ENCODE measurements at regions not wholly inside any gene's neighbourhood (a gene's known extent, or its start where the extent isn't known, plus 50 kb on each side); places are given as distances from the start of the nearest gene placed in this dataset.
"Not testable (repeated sequence)": the region's sequence is repeated elsewhere in the genome, so short reads cannot be mapped to it uniquely, and the experiment has no call there.

DNA sequence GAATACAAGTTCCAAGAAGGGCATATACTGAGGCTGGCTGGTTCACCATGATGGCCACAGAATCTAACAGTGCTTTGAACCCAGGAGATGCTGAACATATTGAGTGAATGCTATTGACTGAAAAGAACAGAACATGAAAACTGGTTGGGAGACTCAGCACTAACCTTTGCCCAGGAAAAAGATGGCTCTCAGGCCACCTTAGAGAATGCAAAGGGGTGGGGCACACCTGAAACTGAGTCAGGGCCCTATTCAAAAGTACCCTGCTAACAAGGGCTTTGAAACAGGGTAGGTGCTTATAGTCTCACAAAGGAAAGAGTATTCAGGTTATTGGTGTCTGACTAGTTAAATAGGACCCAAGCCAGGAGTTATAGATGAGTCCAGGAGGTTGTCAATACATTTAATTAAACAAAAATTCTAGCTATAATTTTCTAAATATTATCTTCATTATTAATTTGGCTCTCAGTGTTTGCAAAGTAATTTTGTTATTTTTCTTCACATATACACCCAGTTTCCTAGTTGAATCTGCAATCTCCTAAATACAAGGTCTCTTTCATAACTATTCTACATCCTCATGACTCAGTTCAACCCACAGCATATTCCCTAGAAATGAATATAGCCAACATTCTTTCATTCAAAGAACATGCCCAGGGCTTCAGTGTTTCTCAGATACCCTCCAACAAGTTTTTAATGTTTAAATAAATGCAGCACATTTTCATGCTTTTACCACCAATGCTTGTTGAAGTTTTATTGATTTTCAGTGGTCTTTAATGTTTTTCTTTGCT is 144.2 kb upstream of the RAPGEF2 start:
- no peak for FAIRE-seq

- FAIRE-seq, result no peak
Measured at GRCh38 chr4:158962393-158962792, 140.5 kb upstream of the RAPGEF2 start.

DNA sequence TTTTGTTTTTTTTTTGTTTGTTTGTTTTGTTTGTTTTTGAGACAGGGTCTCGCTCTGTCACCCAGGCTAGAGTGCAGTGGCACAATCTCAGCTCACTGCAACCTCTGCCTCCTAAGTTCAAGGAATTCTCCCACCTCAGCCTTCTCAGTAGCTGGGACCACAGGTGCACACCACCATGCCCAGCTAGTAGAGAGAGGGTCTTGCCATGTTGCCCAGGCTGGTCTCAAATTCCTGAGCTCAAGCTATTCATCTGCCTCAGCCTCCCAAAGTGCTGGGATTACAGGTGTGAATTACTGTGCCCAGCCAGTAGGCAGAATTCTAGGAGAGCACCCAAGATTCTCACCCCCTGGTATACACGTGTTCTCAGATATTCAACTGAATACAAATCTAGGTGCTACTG is 139.6 kb upstream of the RAPGEF2 start:
- FAIRE-seq, result not testable (repeated sequence)

- FAIRE-seq, result no peak
Measured at GRCh38 chr4:158964114-158964727, 138.7 kb upstream of the RAPGEF2 start.

DNA sequence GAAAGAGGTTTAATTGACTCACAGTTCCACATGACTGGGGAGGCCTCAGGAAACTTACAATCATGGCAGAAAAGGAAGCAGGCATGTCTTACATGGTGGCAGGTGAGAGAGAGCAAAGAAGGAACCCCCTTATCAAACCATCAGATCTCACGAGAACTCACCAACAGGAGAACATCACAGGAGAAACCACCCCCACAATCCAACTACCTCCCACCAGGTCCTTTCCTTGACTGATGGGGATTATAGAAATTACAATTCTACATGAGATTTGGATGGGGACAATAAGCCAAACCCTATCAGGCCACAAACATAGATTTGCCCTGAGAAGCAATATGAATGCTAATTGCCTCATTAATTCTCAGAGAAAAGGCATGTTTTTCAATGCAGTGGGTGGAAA is 138.2 kb upstream of the RAPGEF2 start:
- FAIRE-seq, result no peak

DNA sequence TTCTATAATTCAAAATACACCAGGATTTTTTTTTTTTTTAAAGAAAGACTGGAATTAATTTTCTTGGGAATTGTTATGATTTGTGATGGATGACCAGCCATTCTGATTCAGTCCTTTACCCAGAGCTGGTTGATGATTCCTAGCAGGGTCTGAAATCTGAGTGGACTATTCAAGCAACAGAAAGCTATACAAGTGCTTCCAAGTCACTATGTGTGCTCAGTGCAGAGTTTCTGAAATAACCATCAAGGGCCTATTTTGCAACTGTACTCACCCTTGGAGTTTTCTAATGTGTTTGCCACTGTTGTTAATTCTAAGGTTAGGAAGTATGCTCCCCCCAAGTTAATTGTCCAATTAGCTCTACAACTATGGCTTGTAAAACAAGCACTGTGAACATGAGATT is 137.7 kb upstream of the RAPGEF2 start:
- FAIRE-seq, result no peak

- FAIRE-seq, result no peak
Measured at GRCh38 chr4:158966091-158966490, 136.8 kb upstream of the RAPGEF2 start.

DNA sequence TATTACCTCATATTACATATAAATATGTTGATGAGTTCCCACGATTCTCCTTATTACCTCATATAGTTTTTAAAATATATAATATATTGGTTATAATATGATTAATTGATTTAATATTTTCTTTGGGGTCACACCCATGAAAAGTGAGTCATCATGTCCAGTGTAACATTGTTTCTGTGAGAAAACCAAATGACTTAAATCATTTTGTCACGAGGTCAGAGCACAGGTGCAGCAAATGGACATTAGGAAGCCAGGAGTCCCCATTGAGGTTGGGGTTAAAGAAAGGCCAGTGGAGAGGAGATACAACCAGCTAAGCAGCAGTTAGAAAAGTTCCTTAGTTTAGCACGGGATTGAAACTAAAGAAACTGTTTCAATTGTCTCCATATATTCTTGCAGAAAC is 133.9 kb upstream of the RAPGEF2 start:
- no peak for FAIRE-seq

DNA sequence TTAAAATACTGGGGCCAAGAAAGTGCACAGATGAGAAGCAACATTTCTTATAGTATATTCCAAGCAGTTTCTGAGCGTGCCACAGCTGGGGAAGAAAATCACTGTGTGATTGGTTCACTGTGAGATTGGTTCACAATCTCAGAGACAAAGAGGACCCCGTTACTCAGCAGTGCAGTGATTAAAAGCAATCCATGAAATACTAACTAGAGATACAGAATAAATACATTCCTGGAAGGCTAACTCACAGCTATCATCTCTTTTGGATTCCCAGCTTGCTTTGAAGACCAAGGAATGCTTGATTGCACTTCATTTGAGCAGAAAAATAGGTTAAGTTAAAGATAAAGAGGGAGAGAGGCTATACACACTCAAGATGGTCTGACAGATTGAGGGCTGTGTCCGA is 132.1 kb upstream of the RAPGEF2 start:
- no peak for FAIRE-seq

DNA sequence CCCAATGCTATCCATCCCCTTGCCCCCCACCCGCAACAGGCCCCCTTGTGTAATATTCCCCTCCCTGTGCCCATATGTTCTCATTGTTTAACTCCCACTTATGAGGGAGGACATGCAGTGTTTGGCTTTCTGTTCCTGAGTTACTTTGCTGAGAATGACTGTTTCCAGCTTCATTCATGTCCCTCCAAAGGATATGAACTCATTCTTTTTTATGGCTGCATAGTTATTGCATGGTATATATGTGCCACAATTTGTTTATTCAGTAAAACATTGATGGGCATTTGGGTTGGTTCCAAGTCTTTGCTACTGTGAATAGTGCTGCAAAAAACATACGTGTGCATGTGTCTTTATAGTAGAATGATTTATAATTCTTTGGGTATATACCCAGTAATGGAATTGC is 128.4 kb upstream of the RAPGEF2 start:
- not testable (repeated sequence) for FAIRE-seq

GRCh38 chr4:158980711-158981110 is 122.2 kb upstream of the RAPGEF2 start:
- not testable (repeated sequence) for FAIRE-seq

GRCh38 chr4:158991534-158992155 is 111.2 kb upstream of the RAPGEF2 start:
- FAIRE-seq, result no peak

- no peak for FAIRE-seq
Measured at GRCh38 chr4:158993891-158994290, 109.0 kb upstream of the RAPGEF2 start.

- FAIRE-seq, result no peak
Measured at GRCh38 chr4:158995040-158995439, 107.8 kb upstream of the RAPGEF2 start.

- no peak for FAIRE-seq
Measured at GRCh38 chr4:158995965-158996364, 106.9 kb upstream of the RAPGEF2 start.

DNA sequence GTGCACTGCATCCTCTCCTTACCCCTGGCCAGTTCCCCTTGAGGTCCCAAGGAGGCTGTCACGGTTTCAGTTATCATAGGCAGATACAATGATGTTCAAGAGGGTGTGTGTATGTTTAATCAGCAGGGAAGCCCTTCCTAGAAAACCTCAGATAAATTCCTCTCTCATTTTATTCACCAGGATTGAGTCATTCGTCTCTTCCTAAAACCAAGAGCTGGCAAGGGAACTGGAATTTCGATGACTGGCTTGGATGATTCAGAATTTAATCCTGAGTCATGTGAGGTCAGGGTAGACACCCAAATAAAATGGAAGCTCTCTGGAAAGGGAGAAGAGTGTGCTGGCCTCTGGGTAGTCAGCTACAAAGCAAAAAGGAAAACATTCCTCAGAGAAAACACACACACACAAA is 106.2 kb upstream of the RAPGEF2 start:
- no peak for FAIRE-seq

- no peak for FAIRE-seq
Measured at GRCh38 chr4:158997660-158998349, 105.1 kb upstream of the RAPGEF2 start.

DNA sequence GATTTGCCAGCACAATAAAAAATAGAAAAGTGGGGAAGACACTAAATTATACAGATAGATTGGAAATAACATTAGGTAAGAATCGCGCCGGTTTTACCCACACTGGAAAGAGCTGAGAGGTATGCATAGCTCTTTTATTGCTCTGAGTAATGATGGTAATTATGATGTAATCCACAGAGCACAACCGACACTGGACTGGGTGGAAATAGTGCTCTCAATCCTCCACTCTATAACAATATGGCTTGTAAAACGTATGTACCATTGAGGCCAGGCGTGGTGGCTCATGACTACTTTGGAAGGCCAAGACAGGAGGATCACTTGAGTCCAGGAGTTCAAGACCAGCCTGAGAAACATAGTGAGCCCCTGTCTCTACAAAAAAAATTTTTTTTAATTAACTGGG is 104.3 kb upstream of the RAPGEF2 start:
- no peak for FAIRE-seq

GRCh38 chr4:158999166-158999682 is 103.7 kb upstream of the RAPGEF2 start:
- peak; percentile 41 for FAIRE-seq

DNA sequence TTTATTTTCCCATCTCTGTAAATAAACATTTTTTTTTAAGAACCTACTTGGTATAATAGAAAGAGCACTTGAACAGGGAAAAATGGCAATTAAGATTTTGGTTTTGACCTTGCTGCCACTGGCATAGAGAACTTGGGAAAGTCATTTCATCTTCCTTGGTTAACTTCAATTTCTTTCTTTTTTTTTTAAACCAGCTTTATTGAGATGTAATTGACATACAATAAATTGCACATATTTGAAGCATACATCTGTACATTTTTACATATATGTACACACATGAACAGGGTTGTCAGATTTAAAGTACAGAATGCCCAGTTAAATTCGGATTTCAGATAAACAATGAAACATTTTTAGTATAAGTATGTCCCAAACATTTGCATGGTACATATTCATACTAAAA is 103.0 kb upstream of the RAPGEF2 start:
- no peak for FAIRE-seq

DNA sequence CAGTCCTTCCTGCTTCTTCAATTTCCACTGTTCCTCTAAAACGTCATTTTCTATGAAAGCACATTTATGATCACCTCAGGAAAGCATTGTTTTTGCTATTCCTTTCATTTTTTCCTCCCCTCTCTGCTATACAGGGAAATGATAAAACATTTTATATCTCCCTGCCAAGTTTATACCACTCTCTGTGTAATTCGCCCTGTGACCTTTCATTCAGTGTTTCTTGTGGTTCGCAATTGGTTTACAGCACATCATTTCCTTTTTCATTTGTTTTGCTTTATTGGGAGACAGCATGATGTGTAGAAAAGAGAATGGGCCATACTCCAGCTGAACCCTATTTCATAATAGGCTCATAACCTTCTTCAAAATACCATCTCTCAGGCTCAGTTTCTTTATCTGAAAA is 99.9 kb upstream of the RAPGEF2 start:
- FAIRE-seq, result no peak

DNA sequence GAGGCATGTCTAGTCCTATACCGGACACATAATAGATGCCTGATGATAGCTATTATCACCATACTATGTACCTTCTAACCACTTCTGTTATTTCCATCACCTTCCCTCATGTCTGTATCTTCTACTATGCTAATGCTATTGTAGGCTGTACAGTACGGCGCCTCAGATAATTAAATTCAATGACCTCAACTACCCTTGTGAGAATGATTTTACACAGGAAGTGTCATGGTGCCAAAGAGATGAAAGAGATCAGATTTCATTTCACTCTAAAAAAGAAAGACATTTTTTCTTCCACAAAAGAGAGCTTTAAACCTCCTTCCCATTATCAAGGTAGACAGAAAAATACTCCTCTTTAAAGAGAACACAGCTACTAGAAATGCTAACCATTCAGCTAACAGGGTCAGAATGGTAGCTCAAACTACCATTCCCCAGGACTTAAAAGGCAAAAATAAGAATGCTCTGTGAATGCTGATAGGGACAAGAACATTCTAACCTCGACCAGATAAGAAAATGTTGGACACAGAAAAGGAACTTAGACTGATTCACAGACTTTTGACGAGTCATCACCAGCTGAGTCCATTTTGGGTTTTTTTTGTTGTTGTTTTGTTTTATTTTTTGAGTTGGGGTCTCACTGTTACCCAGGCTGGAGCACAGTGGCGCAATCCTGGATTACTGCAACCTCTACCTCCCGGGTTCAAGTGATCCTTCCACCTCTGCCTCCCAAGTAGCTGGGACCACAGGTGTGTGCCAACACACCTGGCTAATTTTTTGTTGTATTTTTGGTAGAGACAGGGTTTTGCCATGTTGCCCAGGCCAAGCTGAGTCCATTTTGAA is 99.2 kb upstream of the RAPGEF2 start:
- no peak for FAIRE-seq

All from islet of Langerhans (tissue), 1 donor.